Loucy (cell line): ENCODE measurements at regions not wholly inside any gene's neighbourhood (a gene's known extent, or its start where the extent isn't known, plus 50 kb on each side); places are given as distances from the start of the nearest gene placed in this dataset.

Source experiments
- CTCF ChIP-seq: fragments of 200-600 bp; sonication (generic); conservative IDR thresholded peaks from 2 replicates; pipeline ENCODE4 v1.5.1; 2014; ENCODE audit warnings: mild to moderate bottlenecking, antibody characterized with exemption, low read length
- EZH2phosphoT487 ChIP-seq: fragments of 200-600 bp; IDR thresholded peaks from 2 replicates; pipeline ENCODE4 v1.6.1; 2018; ENCODE audit warnings: antibody characterized with exemption, mild to moderate bottlenecking, moderate library complexity, borderline replicate concordance

DNA sequence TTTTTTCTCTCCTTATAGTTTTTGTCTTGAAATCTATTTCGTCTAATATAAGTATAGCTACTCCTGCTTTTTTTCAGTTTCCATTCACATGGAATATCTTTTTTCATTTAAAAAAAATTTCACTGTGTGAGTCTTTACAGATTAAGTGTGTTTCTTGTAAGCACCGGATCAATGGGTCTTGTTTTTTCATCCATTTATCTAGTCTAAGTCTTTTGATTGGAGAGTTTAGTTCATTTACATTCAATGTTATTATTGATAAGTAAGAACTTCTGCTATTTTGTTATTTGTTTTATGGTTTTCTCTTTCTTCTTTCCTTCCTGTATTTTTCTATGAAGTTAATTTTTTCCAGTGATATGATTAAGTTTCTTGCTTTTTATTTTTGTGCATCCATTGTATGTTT, 216.7 kb upstream of the CNTNAP2 start:
- TF ChIP-seq CTCF: no peak
- TF ChIP-seq EZH2phosphoT487: no peak
